Kidney epithelial cell (primary cell): ENCODE measurements at regions not wholly inside any gene's neighbourhood (a gene's known extent, or its start where the extent isn't known, plus 50 kb on each side); places are given as distances from the start of the nearest gene placed in this dataset.

Source experiments
- DNase-seq: peaks from one replicate; pipeline ENCODE4 v3.0.0-alpha.2; 2010; ENCODE audit warnings: low read depth
- H3K27me3 ChIP-seq: 2 replicates; pipeline ENCODE4 v1.6.0; 2011; ENCODE audit warnings: low read length; ENCODE audit not compliant: control insufficient read depth, insufficient read depth
- H3K36me3 ChIP-seq: 2 replicates; pipeline ENCODE4 v1.5.1; 2011; ENCODE audit warnings: low read length; ENCODE audit not compliant: control insufficient read depth, insufficient read depth
- H3K4me3 ChIP-seq: 2 replicates; pipeline ENCODE4 v1.5.1; 2011; ENCODE audit warnings: low read depth, mild to moderate bottlenecking, control low read depth, low read length
- CTCF ChIP-seq: IDR thresholded peaks from 2 replicates; pipeline ENCODE4 v1.5.1; 2011; ENCODE audit warnings: mild to moderate bottlenecking, moderate library complexity, low read length, control low read depth, inconsistent platforms; ENCODE audit not compliant: insufficient read depth, poor library complexity, severe bottlenecking

- H3K4me3 ChIP-seq = no peak overlapping the region
- no peak for TF ChIP-seq CTCF
- no peaks in the 10 kb centered on the region for H3K27me3 ChIP-seq
- no peak for DNase-seq
- no peaks in the 10 kb centered on the region for H3K36me3 ChIP-seq
Observed at GRCh38 chr2:153626676-153627075, 148.1 kb upstream of the RPRM start.

- H3K36me3 ChIP-seq = no peaks in the 10 kb centered on the region
- H3K4me3 ChIP-seq = no peak overlapping the region
- no peak for DNase-seq
- TF ChIP-seq CTCF = no peak
- H3K27me3 ChIP-seq = no peaks in the 10 kb centered on the region
Observed at GRCh38 chr2:153635494-153635893, 156.9 kb upstream of the RPRM start.

GRCh38 chr2:153641046-153641445 is 162.5 kb upstream of the RPRM start:
- Histone ChIP-seq H3K36me3 (no peaks in the 10 kb centered on the region), H3K27me3 (no peaks in the 10 kb centered on the region), H3K4me3 (no peak overlapping the region)
- TF ChIP-seq CTCF = no peak
- no peak for DNase-seq

GRCh38 chr2:153644955-153645354 is 166.4 kb upstream of the RPRM start:
- Histone ChIP-seq H3K36me3 (no peaks in the 10 kb centered on the region), H3K4me3 (no peak overlapping the region), H3K27me3 (no peaks in the 10 kb centered on the region)
- TF ChIP-seq CTCF = no peak
- DNase-seq = no peak

GRCh38 chr2:153645599-153645998 is 167.0 kb upstream of the RPRM start:
- H3K4me3 ChIP-seq = no peak overlapping the region
- no peaks in the 10 kb centered on the region for H3K27me3 ChIP-seq
- DNase-seq = no peak
- no peaks in the 10 kb centered on the region for H3K36me3 ChIP-seq
- TF ChIP-seq CTCF = no peak

GRCh38 chr2:153657651-153658050 is 179.1 kb upstream of the RPRM start:
- H3K27me3 ChIP-seq = no peaks in the 10 kb centered on the region
- H3K36me3 ChIP-seq = no peaks in the 10 kb centered on the region
- TF ChIP-seq CTCF = no peak
- DNase-seq = no peak
- no peak overlapping the region for H3K4me3 ChIP-seq
